ENCODE measurements at regions not wholly inside any gene's neighbourhood (a gene's known extent, or its start where the extent isn't known, plus 50 kb on each side); places are given as distances from the start of the nearest gene placed in this dataset.

- TF ChIP-seq EZH2 (IDR thresholded peaks at IDR 0.05): no peak
- no peak for TF ChIP-seq FOXP2 (optimal IDR thresholded peaks at IDR 0.05; ENCODE audit: control extremely low read depth, extremely low read length, insufficient read depth)
- no peak for TF ChIP-seq POLR2AphosphoS5 (IDR thresholded peaks at IDR 0.05; ENCODE audit: borderline replicate concordance, low read depth, low read length)
These were observed 143.6 kb upstream of the PITX1 start for GRCh38 chr5:135177591-135177990.

Measured in SK-N-MC (cell line).